Endothelial cell of umbilical vein (primary cell): ENCODE measurements at regions not wholly inside any gene's neighbourhood (a gene's known extent, or its start where the extent isn't known, plus 50 kb on each side); places are given as distances from the start of the nearest gene placed in this dataset. TPM values are rescaled to one million over a fixed set of nuclear protein-coding genes. Genes with fewer than 3 reads are reported as not detected.

Source experiments
- BruUV-seq: library from RNA; stranded (reverse); fragments of 400-500 nt; replicated peaks from 2 replicates; lab custom pipeline; 2021; lab: Mats Ljungman, UMichigan
- CTCF ChIA-PET: fragments of 300-600, 350-600 bp; sonication (Branson Sonifier 250); formaldehyde crosslinking; loops from one replicate; lab custom pipeline; 2021; ENCODE audit warnings: antibody characterized with exemption, inconsistent platforms; lab: Charles Lee
- POLR2A ChIA-PET: fragments of 300-600, 350-600 bp; sonication (Branson Sonifier 250); formaldehyde crosslinking; loops from one replicate; lab custom pipeline; 2021; ENCODE audit warnings: antibody characterized with exemption, inconsistent platforms; lab: Charles Lee
- DNase-seq: peaks from one replicate; pipeline ENCODE4 v3.0.0-alpha.2; 2011; ENCODE audit warnings: low read depth, low spot score
- FAIRE-seq: peaks from 2 replicates; lab custom pipeline; 2011; peaks lifted over from hg19 to GRCh38; lab: Jason Lieb, UNC
- H2AFZ ChIP-seq: 2 replicates; pipeline ENCODE4 v1.6.0; 2012; ENCODE audit warnings: low read depth, low read length, control low read depth, inconsistent platforms
- H3K27ac ChIP-seq: 2 replicates; pipeline ENCODE4 v1.5.1; 2011; ENCODE audit warnings: low read depth, mild to moderate bottlenecking, control low read depth, low read length, moderate library complexity; ENCODE audit not compliant: insufficient read depth
- H3K27me3 ChIP-seq, 2 experiments: 2 replicates each; pipeline versions ENCODE4 v1.6.0 to v1.6.1; 2011; ENCODE audit warnings: low read length in 2 of 2, mixed read lengths in 1 of 2; ENCODE audit not compliant: control insufficient read depth in 2 of 2, insufficient read depth in 2 of 2
- H3K36me3 ChIP-seq, 2 experiments: 2 replicates in 1 of 2; 3 replicates in 1 of 2; pipeline ENCODE4 v1.5.1; 2011; ENCODE audit warnings: low read length in 2 of 2, mild to moderate bottlenecking in 1 of 2, moderate library complexity in 1 of 2; ENCODE audit not compliant: control insufficient read depth in 2 of 2, insufficient read depth in 2 of 2; ENCODE audit errors: extremely low read depth in 1 of 2
- H3K4me1 ChIP-seq: 3 replicates; pipeline ENCODE4 v1.5.1; 2011; ENCODE audit warnings: mild to moderate bottlenecking, low read length; ENCODE audit not compliant: control insufficient read depth, insufficient read depth; ENCODE audit errors: extremely low read depth
- H3K4me2 ChIP-seq: 2 replicates; pipeline ENCODE4 v1.6.1; 2011; ENCODE audit warnings: low read length, control low read depth, mixed read lengths; ENCODE audit not compliant: insufficient read depth
- H3K4me3 ChIP-seq, 3 experiments: fragments of 200-600 bp in 1 of 3; sonication (generic), shearing (Covaris generic) in 1 of 3; replicated peaks in 1 of 3; 2 replicates each; pipeline ENCODE4 v1.5.1; 2011 to 2016; ENCODE audit warnings: control low read depth in 3 of 3, low read length in 3 of 3, mild to moderate bottlenecking in 2 of 3, inconsistent platforms in 1 of 3, low read depth in 1 of 3, moderate library complexity in 1 of 3; ENCODE audit not compliant: insufficient read depth in 1 of 3
- H3K79me2 ChIP-seq: 2 replicates; pipeline ENCODE4 v1.6.0; 2012; ENCODE audit warnings: low read length, inconsistent platforms; ENCODE audit not compliant: control insufficient read depth, insufficient read depth
- H3K9ac ChIP-seq: replicated peaks from 2 replicates; pipeline ENCODE3; 2011; ENCODE audit warnings: low read length, control low read depth; ENCODE audit not compliant: insufficient read depth; ENCODE audit errors: extremely low read depth
- H3K9me1 ChIP-seq: replicated peaks from 3 replicates; pipeline ENCODE4 v1.6.0; 2011; ENCODE audit warnings: mild to moderate bottlenecking, low read length; ENCODE audit not compliant: control insufficient read depth, insufficient read depth; ENCODE audit errors: extremely low read depth
- H3K9me3 ChIP-seq: replicated peaks from 2 replicates; pipeline ENCODE4 v1.5.1; 2012; ENCODE audit warnings: low read length, inconsistent platforms; ENCODE audit not compliant: control insufficient read depth, insufficient read depth
- H4K20me1 ChIP-seq: replicated peaks from 2 replicates; pipeline ENCODE3; 2011; ENCODE audit warnings: mild to moderate bottlenecking, low read length; ENCODE audit not compliant: control insufficient read depth, insufficient read depth; ENCODE audit errors: extremely low read depth
- CTCF ChIP-seq, 2 donors: IDR thresholded peaks; 1 replicate in 1 of 2; 2 replicates in 1 of 2; pipeline ENCODE4 v1.5.1; 2011; ENCODE audit warnings: low read length in 2 of 2, mild to moderate bottlenecking in 2 of 2, moderate library complexity in 2 of 2, control low read depth in 1 of 2, inconsistent platforms in 1 of 2, low read depth in 1 of 2; ENCODE audit not compliant: insufficient read depth in 1 of 2; ENCODE audit errors: extremely low read depth in 1 of 2
- EZH2 ChIP-seq: IDR thresholded peaks from 2 replicates; pipeline ENCODE4 v1.6.1; 2012; ENCODE audit warnings: borderline replicate concordance, low read depth, mild to moderate bottlenecking, moderate library complexity, low read length, inconsistent platforms; ENCODE audit not compliant: severe bottlenecking
- FOS ChIP-seq: IDR thresholded peaks from 2 replicates; pipeline ENCODE4 v1.6.1; 2011; ENCODE audit warnings: mild to moderate bottlenecking, low read length, moderate library complexity, borderline replicate concordance; ENCODE audit not compliant: insufficient read depth
- GATA2 ChIP-seq: IDR thresholded peaks from 2 replicates; pipeline ENCODE4 v1.7.0; 2011; ENCODE audit warnings: low read depth, mild to moderate bottlenecking, moderate library complexity, mixed read lengths, low read length; ENCODE audit not compliant: insufficient read length, insufficient read depth
- JUN ChIP-seq: IDR thresholded peaks from 2 replicates; pipeline ENCODE4 v1.6.1; 2011; ENCODE audit warnings: borderline replicate concordance, low read depth; ENCODE audit not compliant: insufficient read length, insufficient read depth
- MAX ChIP-seq: IDR thresholded peaks from 2 replicates; pipeline ENCODE4 v1.6.1; 2011; ENCODE audit not compliant: insufficient read depth, insufficient read length
- MYC ChIP-seq: IDR thresholded peaks from one replicate; pipeline ENCODE4 v1.6.1; 2011; ENCODE audit warnings: mild to moderate bottlenecking, low read depth, low read length
- POLR2A ChIP-seq: IDR thresholded peaks from 2 replicates; pipeline ENCODE4 v1.6.1; 2012; ENCODE audit warnings: low read depth, mild to moderate bottlenecking, control low read depth, low read length
- POLR2AphosphoS5 ChIP-seq: IDR thresholded peaks from 2 replicates; pipeline ENCODE4 v1.6.1; 2012; ENCODE audit warnings: low read depth, mild to moderate bottlenecking, control low read depth, low read length, moderate library complexity; ENCODE audit not compliant: insufficient read depth
- dilution Hi-C: fragments of 300-500 bp; cut with MboI; formaldehyde crosslinking; loops from one replicate; pipeline ENCODE4 v1.15.0; 2019; ENCODE audit warnings: low sequenced_read_pairs; ENCODE audit not compliant: extremely low pct_ligation_motif_present
- intact Hi-C: fragments of 100-400 bp; cut with micrococcal nuclease; formaldehyde crosslinking; loops from one replicate; pipeline ENCODE4 v1.10.0; 2022
- small RNA-seq: library from RNA; depleted of rRNA; stranded (forward); fragments of <200 nt; gene quantifications from one replicate; pipeline ENCODE3, GENCODE V24; 2012; ENCODE audit warnings: low replicate concordance, low read depth; ENCODE audit not compliant: insufficient read depth, insufficient read length

GRCh38 chr6:53398247-53399026 is 49.7 kb upstream of the ELOVL5 start:
- CTCF ChIA-PET, result interaction anchor here (0.6 to 0.9 kb wide), 2 partner anchors 10 to 39 kb away, joined by 3 to 4 read pairs; no protein-coding TSS in a partner anchor
- Histone ChIP-seq H3K4me3 (no peak overlapping the region), H3K9me1 (no peaks in the 10 kb centered on the region), H3K27ac (no peak overlapping the region), H2AFZ (no peak overlapping the region), H3K4me1 (no peaks in the 10 kb centered on the region), H3K4me2 (no peak overlapping the region), H4K20me1 (no peaks in the 10 kb centered on the region), H3K79me2 (no peaks in the 10 kb centered on the region), H3K9me3 (no peaks in the 10 kb centered on the region), H3K27me3 (peaks cover 6 to 10% of the 10 kb centered on the region in 2 experiments), H3K36me3 (no peaks in the 10 kb centered on the region), H3K9ac (no peak overlapping the region)
- FAIRE-seq (no peak), DNase-seq (no peak)
- TF ChIP-seq EZH2 (no peak), GATA2 (no peak), POLR2A (no peak), JUN (no peak), FOS (no peak), POLR2AphosphoS5 (no peak), MAX (no peak), MYC (no peak), CTCF (IDR thresholded peaks at IDR 0.05; ENCODE audit: extremely low read depth in 1 of 2, insufficient read depth in 1 of 2, low read depth in 1 of 2, low read length in 2 of 2) (no peak)
- dilution Hi-C loops, result no loop called here
- POLR2A ChIA-PET, result no interaction called here
- no TSS peak for BruUV-seq
- intact Hi-C loops, result no loop called here

Small RNA genes in the stretch of these regions (small RNA-seq; reads per million reads assigned to genes)
- not detected for gene NANOGP3
